ENCODE measurements at regions not wholly inside any gene's neighbourhood (a gene's known extent, or its start where the extent isn't known, plus 50 kb on each side); places are given as distances from the start of the nearest gene placed in this dataset.

GRCh38 chr4:124807421-124807820, 94.9 kb upstream of the ANKRD50 start:
- H3K9me2 ChIP-seq (ENCODE audit: insufficient read depth), result no peaks in the 10 kb centered on the region
- no peaks in the 10 kb centered on the region for H3K9me3 ChIP-seq (ENCODE audit: control insufficient read depth in 1 of 2, insufficient read depth in 1 of 2, low read depth in 1 of 2, low read length in 2 of 2)
- H4K20me1 ChIP-seq (ENCODE audit: insufficient read depth), result no peaks in the 10 kb centered on the region
- H2AFZ ChIP-seq (ENCODE audit: low read depth, low read length, poor library complexity, severe bottlenecking), result peak overlapping the region; percentile 12
- H3K4me2 ChIP-seq (ENCODE audit: low read length), result no peak overlapping the region
- CTCF ChIA-PET, result no interaction called here
- no TSS peak for BruUV-seq (replicated peaks)
- intact Hi-C loops (cut with micrococcal nuclease), result no loop called here
- H3K4me1 ChIP-seq (ENCODE audit: control insufficient read depth in 1 of 2, insufficient read depth in 2 of 2, low read length in 2 of 2), result no peaks in the 10 kb centered on the region
- POLR2A ChIA-PET, result no interaction called here
- TF ChIP-seq CTCF (IDR thresholded peaks at IDR 0.05 in 2 of 3, conservative IDR thresholded peaks at IDR 0.05 in 1 of 3; ENCODE audit: borderline replicate concordance in 1 of 3, insufficient read depth in 1 of 3, low read depth in 2 of 3, low read length in 2 of 3) (no peak), ATF3 (IDR thresholded peaks at IDR 0.05) (no peak), JUND (IDR thresholded peaks at IDR 0.05) (no peak), POLR2A (IDR thresholded peaks at IDR 0.05; ENCODE audit: borderline replicate concordance, extremely low read depth, insufficient read depth, insufficient read length) (no peak), FOSL1 (IDR thresholded peaks at IDR 0.05; ENCODE audit: low read depth) (no peak)
- DNase-seq (ENCODE audit: low read depth, low spot score) (no peak), ATAC-seq (no peak)
- no peaks in the 10 kb centered on the region for H3K36me3 ChIP-seq (ENCODE audit: control insufficient read depth in 1 of 2, insufficient read depth in 2 of 2, low read length in 2 of 2)
- no peak overlapping the region for H3K27ac ChIP-seq (ENCODE audit: low read depth, low read length)
- RAD21 ChIA-PET (ENCODE audit: low non-redundant PET in 1 of 2, low total read pairs in 2 of 2, uncharacterized antibody in 2 of 2, unreplicated experiment in 2 of 2), result no interaction called here
- no peaks in the 10 kb centered on the region for H3K79me2 ChIP-seq (ENCODE audit: insufficient read depth, low read length)
- H3K9ac ChIP-seq (ENCODE audit: low read length), result no peak overlapping the region
- H3K27me3 ChIP-seq (ENCODE audit: insufficient read depth, low read length), result no peaks in the 10 kb centered on the region
- H3K4me3 ChIP-seq (replicated peaks in 1 of 2; ENCODE audit: low read depth in 1 of 2, low read length in 2 of 2), result no peak overlapping the region

DNA sequence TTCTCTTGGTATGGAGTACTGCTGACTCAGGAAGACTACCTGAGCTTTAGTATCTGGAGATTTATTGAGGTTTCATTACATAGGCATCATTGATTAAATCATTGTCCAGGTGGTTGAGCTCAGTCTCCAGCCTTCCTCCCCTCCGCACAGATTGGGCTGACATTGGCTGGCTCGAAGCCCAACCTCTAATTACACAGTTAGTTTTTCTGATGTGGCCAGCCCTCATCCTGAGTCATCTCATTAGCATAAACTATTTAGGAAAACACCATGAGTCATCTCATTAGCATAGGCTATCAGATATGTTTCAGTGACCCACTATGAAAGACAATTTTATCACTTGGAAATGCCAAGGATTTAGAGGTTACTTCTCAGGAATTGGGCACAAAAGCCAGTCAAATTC, 93.9 kb upstream of the ANKRD50 start:
- Histone ChIP-seq H3K79me2 (ENCODE audit: insufficient read depth, low read length) (no peaks in the 10 kb centered on the region), H3K27me3 (ENCODE audit: insufficient read depth, low read length) (no peaks in the 10 kb centered on the region), H2AFZ (ENCODE audit: low read depth, low read length, poor library complexity, severe bottlenecking) (no peak overlapping the region), H3K9me2 (ENCODE audit: insufficient read depth) (no peaks in the 10 kb centered on the region), H3K27ac (ENCODE audit: low read depth, low read length) (no peak overlapping the region), H3K9ac (ENCODE audit: low read length) (no peak overlapping the region), H3K4me1 (ENCODE audit: control insufficient read depth in 1 of 2, insufficient read depth in 2 of 2, low read length in 2 of 2) (no peaks in the 10 kb centered on the region), H3K4me2 (ENCODE audit: low read length) (no peak overlapping the region), H3K9me3 (ENCODE audit: control insufficient read depth in 1 of 2, insufficient read depth in 1 of 2, low read depth in 1 of 2, low read length in 2 of 2) (no peaks in the 10 kb centered on the region), H4K20me1 (ENCODE audit: insufficient read depth) (no peaks in the 10 kb centered on the region), H3K36me3 (ENCODE audit: control insufficient read depth in 1 of 2, insufficient read depth in 2 of 2, low read length in 2 of 2) (no peaks in the 10 kb centered on the region), H3K4me3 (replicated peaks in 1 of 2; ENCODE audit: low read depth in 1 of 2, low read length in 2 of 2) (no peak overlapping the region)
- ChIA-PET POLR2A (no interaction called here), CTCF (no interaction called here), RAD21 (ENCODE audit: low non-redundant PET in 1 of 2, low total read pairs in 2 of 2, uncharacterized antibody in 2 of 2, unreplicated experiment in 2 of 2) (no interaction called here)
- intact Hi-C loops (cut with micrococcal nuclease), result no loop called here
- no TSS peak for BruUV-seq (replicated peaks)
- DNase-seq (ENCODE audit: low read depth, low spot score) (no peak), ATAC-seq (no peak)
- TF ChIP-seq POLR2A (IDR thresholded peaks at IDR 0.05; ENCODE audit: borderline replicate concordance, extremely low read depth, insufficient read depth, insufficient read length) (no peak), EZH2phosphoT487 (IDR thresholded peaks at IDR 0.05; ENCODE audit: borderline replicate concordance) (no peak), ZFX (IDR thresholded peaks at IDR 0.05) (no peak), EZH2 (IDR thresholded peaks at IDR 0.05) (no peak), SIN3A (IDR thresholded peaks at IDR 0.05; ENCODE audit: low read depth) (no peak), TCF7L2 (IDR thresholded peaks at IDR 0.05; ENCODE audit: borderline replicate concordance, extremely low read depth, insufficient read depth, insufficient read length) (no peak), SP1 (IDR thresholded peaks at IDR 0.05; ENCODE audit: low read depth) (no peak), EGR1 (IDR thresholded peaks at IDR 0.05; ENCODE audit: low read depth) (no peak), ZBTB33 (IDR thresholded peaks at IDR 0.05; ENCODE audit: extremely low read depth, insufficient replicate concordance, low read length) (no peak), CTCF (IDR thresholded peaks at IDR 0.05 in 2 of 3, conservative IDR thresholded peaks at IDR 0.05 in 1 of 3; ENCODE audit: borderline replicate concordance in 1 of 3, insufficient read depth in 1 of 3, low read depth in 2 of 3, low read length in 2 of 3) (no peak), CBX3 (IDR thresholded peaks at IDR 0.05; ENCODE audit: low read depth) (no peak), CEBPB (IDR thresholded peaks at IDR 0.05; ENCODE audit: low read depth) (no peak), ELF1 (IDR thresholded peaks at IDR 0.05; ENCODE audit: borderline replicate concordance, low read depth) (no peak), FOSL1 (IDR thresholded peaks at IDR 0.05; ENCODE audit: low read depth) (no peak)

Measured in HCT116 (cell line).